GM12891 (cell line): ENCODE measurements at regions not wholly inside any gene's neighbourhood (a gene's known extent, or its start where the extent isn't known, plus 50 kb on each side); places are given as distances from the start of the nearest gene placed in this dataset.

Experiments
- PAX5 ChIP-seq: IDR thresholded peaks from 2 replicates; pipeline ENCODE4 v1.6.1; 2011; ENCODE audit warnings: low read length, moderate library complexity, mild to moderate bottlenecking; ENCODE audit not compliant: insufficient read depth, severe bottlenecking
- POLR2A ChIP-seq: IDR thresholded peaks from 2 replicates; pipeline ENCODE4 v1.6.1; 2011; ENCODE audit warnings: low read depth, low read length, control low read depth
- POLR2AphosphoS5 ChIP-seq: IDR thresholded peaks from 2 replicates; pipeline ENCODE4 v1.6.1; 2011; ENCODE audit warnings: low read depth, low read length, control low read depth

- TF ChIP-seq POLR2A = no peak
- no peak for TF ChIP-seq POLR2AphosphoS5
- TF ChIP-seq PAX5 = no peak
Observed at GRCh38 chr18:60134806-60135205, 235.0 kb downstream of the PMAIP1 start.
